GM12878 (cell line): ENCODE measurements at regions not wholly inside any gene's neighbourhood (a gene's known extent, or its start where the extent isn't known, plus 50 kb on each side); places are given as distances from the start of the nearest gene placed in this dataset.

ENCODE experiments used
- ATAC-seq: fragments of 200-7000 bp; cut with Tn5 transposase; 3 replicates; pipeline ENCODE4 v1.9.1; 2020; ENCODE audit warnings: mild to moderate bottlenecking, moderate library complexity
- BruUV-seq: library from RNA; stranded (reverse); fragments of 400-500 nt; replicated peaks from 2 replicates; lab custom pipeline; 2021; lab: Mats Ljungman, UMichigan
- CTCF ChIA-PET: fragments of 300-600 bp; sonication (Branson Sonifier 250); formaldehyde crosslinking; extraction: SDS; loops from one replicate; lab custom pipeline; 2021; ENCODE audit warnings: inconsistent platforms; lab: Yijun Ruan, JAX
- POLR2A ChIA-PET: fragments of 350-600 bp; formaldehyde crosslinking; extraction: SDS; loops from one replicate; lab custom pipeline; 2021; ENCODE audit warnings: inconsistent platforms; lab: Charles Lee
- RAD21 ChIA-PET: fragments of 300-600 bp; sonication (Branson Sonifier 250); formaldehyde crosslinking; loops from one replicate; lab custom pipeline; 2023; ENCODE audit warnings: antibody characterized with exemption; ENCODE audit not compliant: unreplicated experiment; lab: Charles Lee
- SMC1A ChIA-PET: fragments of 300-600 bp; sonication (Branson Sonifier 250); formaldehyde crosslinking; loops from one replicate; lab custom pipeline; 2023; ENCODE audit not compliant: unreplicated experiment, uncharacterized antibody; lab: Charles Lee
- DNase-seq: peaks from one replicate; pipeline ENCODE4 v3.0.0-alpha.2; 2011; ENCODE audit warnings: low read depth, low spot score
- FAIRE-seq: peaks from 3 replicates; lab custom pipeline; 2011; peaks lifted over from hg19 to GRCh38; lab: Jason Lieb, UNC
- H2AFZ ChIP-seq: 2 replicates; pipeline ENCODE4 v1.6.0; 2011; ENCODE audit warnings: low read depth, low read length, control low read depth; ENCODE audit not compliant: control insufficient read depth
- H3K27ac ChIP-seq: 2 replicates; pipeline ENCODE4 v1.5.1; 2011; ENCODE audit warnings: control low read depth; ENCODE audit not compliant: control insufficient read depth, insufficient read depth
- H3K27me3 ChIP-seq, 2 experiments: replicated peaks in 1 of 2; 2 replicates each; pipeline versions ENCODE4 v1.6.0 to v1.6.1; 2011; ENCODE audit warnings: low read length in 1 of 2; ENCODE audit not compliant: control insufficient read depth in 2 of 2, insufficient read depth in 2 of 2
- H3K36me3 ChIP-seq, 2 experiments: 2 replicates each; pipeline ENCODE4 v1.5.1; 2011; ENCODE audit warnings: low read length in 1 of 2; ENCODE audit not compliant: control insufficient read depth in 2 of 2, insufficient read depth in 2 of 2
- H3K4me1 ChIP-seq: 2 replicates; pipeline ENCODE4 v1.6.1; 2011; ENCODE audit warnings: mild to moderate bottlenecking, low read length, moderate library complexity, mixed read lengths; ENCODE audit not compliant: control insufficient read depth, insufficient read depth
- H3K4me2 ChIP-seq: 2 replicates; pipeline ENCODE4 v1.6.0; 2011; ENCODE audit warnings: control low read depth; ENCODE audit not compliant: control insufficient read depth, insufficient read depth
- H3K4me3 ChIP-seq: fragments of 200-600 bp; sonication (generic); 2 replicates; pipeline ENCODE4 v1.5.1; 2016
- H3K79me2 ChIP-seq: 2 replicates; pipeline ENCODE4 v1.6.0; 2011; ENCODE audit warnings: low read length; ENCODE audit not compliant: control insufficient read depth, insufficient read depth
- H3K9ac ChIP-seq: 2 replicates; pipeline ENCODE4 v1.8.0; 2011; ENCODE audit warnings: low read length, control low read depth, mixed read lengths; ENCODE audit not compliant: control insufficient read depth, insufficient read depth
- H3K9me3 ChIP-seq: replicated peaks from 3 replicates; pipeline ENCODE4 v1.5.1; 2011; ENCODE audit warnings: mild to moderate bottlenecking, low read length; ENCODE audit not compliant: control insufficient read depth, insufficient read depth
- H4K20me1 ChIP-seq: 2 replicates; pipeline ENCODE4 v1.6.0; 2011; ENCODE audit not compliant: control insufficient read depth, insufficient read depth
- CEBPB ChIP-seq, 2 experiments: fragments of 150-350 bp in 1 of 2; IDR thresholded peaks; 2 replicates each; pipeline ENCODE4 v1.6.1; 2012 to 2014; ENCODE audit warnings: low read depth in 2 of 2, low read length in 2 of 2, borderline replicate concordance in 1 of 2, inconsistent platforms in 1 of 2
- CHD4 ChIP-seq: fragments of 200-600 bp; sonication (generic); IDR thresholded peaks from 2 replicates; pipeline ENCODE4 v1.6.1; 2016; ENCODE audit warnings: mild to moderate bottlenecking
- EGR1 ChIP-seq, 2 experiments: IDR thresholded peaks; 1 replicate in 1 of 2; 2 replicates in 1 of 2; pipeline ENCODE4 v1.6.1; 2011 to 2012; ENCODE audit warnings: low read depth in 2 of 2, low read length in 2 of 2, borderline replicate concordance in 1 of 2, mild to moderate bottlenecking in 1 of 2, moderate library complexity in 1 of 2
- FOS ChIP-seq: IDR thresholded peaks from 3 replicates; pipeline ENCODE4 v1.6.1; 2011; ENCODE audit warnings: borderline replicate concordance; ENCODE audit not compliant: insufficient read length; ENCODE audit errors: extremely low read depth
- HSF1 ChIP-seq: fragments of 150-350 bp; IDR thresholded peaks from 2 replicates; pipeline ENCODE4 v1.6.1; 2014; ENCODE audit warnings: mild to moderate bottlenecking, low read depth, low read length
- IRF4 ChIP-seq: IDR thresholded peaks from 2 replicates; pipeline ENCODE4 v1.6.1; 2011; ENCODE audit warnings: low read depth, low read length
- MTA3 ChIP-seq: IDR thresholded peaks from 2 replicates; pipeline ENCODE4 v1.6.1; 2012; ENCODE audit warnings: low read length, inconsistent platforms, borderline replicate concordance
- POU2F2 ChIP-seq: IDR thresholded peaks from 3 replicates; pipeline ENCODE4 v1.6.1; 2011; ENCODE audit warnings: low read depth, mild to moderate bottlenecking, low read length, borderline replicate concordance
- SMC3 ChIP-seq: IDR thresholded peaks from 2 replicates; pipeline ENCODE4 v1.6.1; 2011; ENCODE audit warnings: low read length, improper control_type of control experiment, borderline replicate concordance
- SP1 ChIP-seq: IDR thresholded peaks from one replicate; pipeline ENCODE4 v1.6.1; 2011; ENCODE audit warnings: low read depth, low read length
- TAF1 ChIP-seq: IDR thresholded peaks from 2 replicates; pipeline ENCODE4 v1.6.1; 2011; ENCODE audit warnings: mild to moderate bottlenecking, low read depth, low read length, borderline replicate concordance
- ZBED1 ChIP-seq: IDR thresholded peaks from 2 replicates; pipeline ENCODE4 v1.6.1; 2016; ENCODE audit warnings: borderline replicate concordance
- ZNF384 ChIP-seq: IDR thresholded peaks from 2 replicates; pipeline ENCODE4 v1.6.1; 2012; ENCODE audit warnings: low read depth, mild to moderate bottlenecking, low read length, improper control_type of control experiment, borderline replicate concordance
- WGBS: methylation state at CpG from one replicate; pipeline ENCODE4 v1.1.6; 2016; ENCODE audit warnings: low lambda C conversion rate; ENCODE audit not compliant: insufficient replicate concordance, insufficient coverage; ENCODE audit errors: missing lambda C conversion rate; 5-methylcytosine and 5-hydroxymethylcytosine counted together
- in situ Hi-C: fragments of 300-500 bp; cut with MboI; formaldehyde crosslinking; loops from 9 replicates; pipeline ENCODE4 v1.14.3; 2018; ENCODE audit warnings: mixed read lengths
- intact Hi-C: fragments of 100-400 bp; cut with micrococcal nuclease; formaldehyde crosslinking; loops from one replicate; pipeline ENCODE4 v1.14.2; 2022; ENCODE audit not compliant: unreplicated experiment
- TF ChIP-seq, protein P1 (sequence below): fragments of 450-650 bp; IDR thresholded peaks from 2 replicates; pipeline ENCODE4 v1.6.1; 2016; ENCODE audit warnings: mild to moderate bottlenecking, moderate library complexity, borderline replicate concordance
- TF ChIP-seq, protein P2 (sequence below): IDR thresholded peaks from 2 replicates; pipeline ENCODE4 v1.6.1; 2012; ENCODE audit warnings: low read depth, low read length, improper control_type of control experiment

DNA sequence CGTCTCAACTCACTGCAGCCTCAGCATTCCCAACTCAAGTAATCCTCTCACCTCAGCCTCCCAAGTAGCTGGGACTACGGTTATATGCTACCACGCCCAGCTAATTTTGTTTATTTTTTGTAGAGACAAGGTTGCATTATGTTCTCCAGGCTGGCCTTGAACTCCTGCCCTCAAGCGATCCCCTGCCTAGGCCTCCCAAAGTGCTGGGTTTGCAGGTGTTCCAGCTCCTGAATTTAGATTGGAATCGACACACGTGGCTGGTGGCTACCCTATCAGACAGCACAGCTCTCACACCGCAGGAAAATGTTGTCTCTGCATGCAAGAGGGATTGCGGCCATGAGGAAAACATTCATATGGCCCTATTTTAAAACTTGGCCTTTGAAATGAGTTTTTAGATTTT lies 76.7 kb upstream of the GALNT2 start:
- CTCF ChIA-PET, result interaction anchor here (0.8 to 1.5 kb wide), 3 partner anchors 11 to 316 kb away, joined by 3 to 4 read pairs (median 3); no protein-coding TSS in a partner anchor
- POLR2A ChIA-PET, result no interaction called here
- in situ Hi-C loops, result no loop called here

More for the DNA sequence above, 76.7 kb upstream of the GALNT2 start:
- ATAC-seq, result no peak
- H3K4me2 ChIP-seq, result no peak overlapping the region
- WGBS, result 64% methylated on average over 8 of the region's 8 CpGs
- no peak for FAIRE-seq
- H3K9me3 ChIP-seq, result no peaks in the 10 kb centered on the region
- H3K36me3 ChIP-seq, result no peaks in the 10 kb centered on the region
- ChIA-PET RAD21 (interaction anchor here (0.8 kb wide), 1 partner anchor 13 kb away, joined by 3 read pairs; no protein-coding TSS in a partner anchor), SMC1A (interaction anchor here (1.0 to 2.0 kb wide), 2 partner anchors 10 to 119 kb away, joined by 3 to 4 read pairs; no protein-coding TSS in a partner anchor)
- no peak overlapping the region for H3K4me3 ChIP-seq
- H3K9ac ChIP-seq, result no peak overlapping the region
- H3K79me2 ChIP-seq, result no peaks in the 10 kb centered on the region
- intact Hi-C loops, result no loop called here
- H4K20me1 ChIP-seq, result no peaks in the 10 kb centered on the region
- BruUV-seq, result no TSS peak
- TF ChIP-seq ZNF384 (no peak), IRF4 (no peak), POU2F2 (no peak), CEBPB (IDR thresholded peaks at IDR 0.05; ENCODE audit: borderline replicate concordance in 1 of 2, low read depth in 2 of 2, low read length in 2 of 2) (no peak), MTA3 (no peak), ZBED1 (no peak), EGR1 (IDR thresholded peaks at IDR 0.05; ENCODE audit: borderline replicate concordance in 1 of 2, low read depth in 2 of 2, low read length in 2 of 2) (no peak), CHD4 (no peak), SMC3 (no peak), TAF1 (no peak), FOS (no peak), HSF1 (no peak), SP1 (no peak)
- TF ChIP-seq, protein P1, sequence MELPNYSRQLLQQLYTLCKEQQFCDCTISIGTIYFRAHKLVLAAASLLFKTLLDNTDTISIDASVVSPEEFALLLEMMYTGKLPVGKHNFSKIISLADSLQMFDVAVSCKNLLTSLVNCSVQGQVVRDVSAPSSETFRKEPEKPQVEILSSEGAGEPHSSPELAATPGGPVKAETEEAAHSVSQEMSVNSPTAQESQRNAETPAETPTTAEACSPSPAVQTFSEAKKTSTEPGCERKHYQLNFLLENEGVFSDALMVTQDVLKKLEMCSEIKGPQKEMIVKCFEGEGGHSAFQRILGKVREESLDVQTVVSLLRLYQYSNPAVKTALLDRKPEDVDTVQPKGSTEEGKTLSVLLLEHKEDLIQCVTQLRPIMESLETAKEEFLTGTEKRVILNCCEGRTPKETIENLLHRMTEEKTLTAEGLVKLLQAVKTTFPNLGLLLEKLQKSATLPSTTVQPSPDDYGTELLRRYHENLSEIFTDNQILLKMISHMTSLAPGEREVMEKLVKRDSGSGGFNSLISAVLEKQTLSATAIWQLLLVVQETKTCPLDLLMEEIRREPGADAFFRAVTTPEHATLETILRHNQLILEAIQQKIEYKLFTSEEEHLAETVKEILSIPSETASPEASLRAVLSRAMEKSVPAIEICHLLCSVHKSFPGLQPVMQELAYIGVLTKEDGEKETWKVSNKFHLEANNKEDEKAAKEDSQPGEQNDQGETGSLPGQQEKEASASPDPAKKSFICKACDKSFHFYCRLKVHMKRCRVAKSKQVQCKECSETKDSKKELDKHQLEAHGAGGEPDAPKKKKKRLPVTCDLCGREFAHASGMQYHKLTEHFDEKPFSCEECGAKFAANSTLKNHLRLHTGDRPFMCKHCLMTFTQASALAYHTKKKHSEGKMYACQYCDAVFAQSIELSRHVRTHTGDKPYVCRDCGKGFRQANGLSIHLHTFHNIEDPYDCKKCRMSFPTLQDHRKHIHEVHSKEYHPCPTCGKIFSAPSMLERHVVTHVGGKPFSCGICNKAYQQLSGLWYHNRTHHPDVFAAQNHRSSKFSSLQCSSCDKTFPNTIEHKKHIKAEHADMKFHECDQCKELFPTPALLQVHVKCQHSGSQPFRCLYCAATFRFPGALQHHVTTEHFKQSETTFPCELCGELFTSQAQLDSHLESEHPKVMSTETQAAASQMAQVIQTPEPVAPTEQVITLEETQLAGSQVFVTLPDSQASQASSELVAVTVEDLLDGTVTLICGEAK, result no peak
- TF ChIP-seq, protein P2, sequence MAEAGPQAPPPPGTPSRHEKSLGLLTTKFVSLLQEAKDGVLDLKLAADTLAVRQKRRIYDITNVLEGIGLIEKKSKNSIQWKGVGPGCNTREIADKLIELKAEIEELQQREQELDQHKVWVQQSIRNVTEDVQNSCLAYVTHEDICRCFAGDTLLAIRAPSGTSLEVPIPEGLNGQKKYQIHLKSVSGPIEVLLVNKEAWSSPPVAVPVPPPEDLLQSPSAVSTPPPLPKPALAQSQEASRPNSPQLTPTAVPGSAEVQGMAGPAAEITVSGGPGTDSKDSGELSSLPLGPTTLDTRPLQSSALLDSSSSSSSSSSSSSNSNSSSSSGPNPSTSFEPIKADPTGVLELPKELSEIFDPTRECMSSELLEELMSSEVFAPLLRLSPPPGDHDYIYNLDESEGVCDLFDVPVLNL, result no peak
- no peak overlapping the region for H3K27ac ChIP-seq
- H3K4me1 ChIP-seq, result no peaks in the 10 kb centered on the region
- H2AFZ ChIP-seq, result no peak overlapping the region
- DNase-seq, result no peak
- no peaks in the 10 kb centered on the region for H3K27me3 ChIP-seq
